ENCODE measurements at regions not wholly inside any gene's neighbourhood (a gene's known extent, or its start where the extent isn't known, plus 50 kb on each side); places are given as distances from the start of the nearest gene placed in this dataset.

DNA sequence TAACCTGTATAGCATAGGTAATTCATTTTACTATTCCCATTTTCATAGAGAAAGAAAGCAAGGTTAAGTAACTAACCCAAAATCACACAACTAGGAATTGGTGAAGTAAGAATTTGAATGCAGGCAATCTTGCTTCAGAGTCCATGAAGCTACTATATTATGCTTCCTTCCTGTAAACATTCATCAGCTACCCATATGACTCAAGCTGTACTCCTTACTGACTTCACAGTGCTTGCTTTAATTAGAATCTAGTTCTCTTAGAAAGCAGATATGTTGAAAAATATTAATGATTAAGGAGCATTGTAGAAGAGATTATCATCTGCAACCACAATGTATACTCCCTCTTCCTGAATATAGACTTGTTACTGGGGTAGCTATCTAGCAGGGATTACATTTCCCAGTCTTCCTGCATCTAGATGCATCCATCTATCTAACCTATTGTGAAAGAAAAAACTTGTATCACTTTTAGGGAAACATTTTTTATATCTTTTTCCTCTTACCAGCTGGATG, 961.6 kb upstream of the CHAC2 start:
- no peak for DNase-seq

DNA sequence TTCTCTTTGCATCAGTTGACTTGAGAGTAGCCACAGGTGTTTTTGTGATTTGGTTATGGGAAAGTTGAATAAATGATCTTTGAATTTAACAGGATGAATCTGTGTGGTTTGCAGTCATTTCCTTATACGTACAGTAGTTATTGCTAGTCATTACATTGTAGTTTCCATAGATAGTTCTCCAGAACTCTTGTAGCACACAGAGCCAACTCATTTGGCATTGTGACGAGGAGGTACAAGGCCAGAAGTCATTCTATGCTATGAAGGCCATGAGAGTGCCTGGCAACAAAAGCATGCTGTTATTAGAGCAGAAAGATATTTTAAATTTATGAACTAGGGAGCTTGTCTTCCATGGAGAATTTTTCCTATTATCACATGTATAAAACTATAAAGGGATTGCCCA, 973.0 kb upstream of the CHAC2 start:
- no peak for DNase-seq

DNA sequence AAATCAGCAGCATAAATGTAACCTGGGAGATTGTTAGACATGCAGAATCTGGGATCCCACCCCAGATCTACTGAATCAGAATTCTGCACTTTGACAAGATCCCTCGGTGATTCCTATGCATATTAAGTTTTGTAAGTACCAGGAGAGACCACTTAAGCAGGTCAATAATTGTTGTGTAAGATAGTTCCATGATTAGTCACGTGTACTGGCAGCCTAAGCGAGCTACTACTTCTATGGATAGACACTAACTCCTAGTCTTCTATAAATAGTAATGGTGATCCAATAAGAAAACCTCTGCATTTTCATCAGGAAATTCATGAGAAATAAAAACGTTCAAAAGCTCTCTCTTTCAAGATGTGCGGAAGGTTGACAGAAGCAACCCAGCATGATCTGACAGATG, 988.2 kb upstream of the CHAC2 start:
- DNase-seq: no peak

DNA sequence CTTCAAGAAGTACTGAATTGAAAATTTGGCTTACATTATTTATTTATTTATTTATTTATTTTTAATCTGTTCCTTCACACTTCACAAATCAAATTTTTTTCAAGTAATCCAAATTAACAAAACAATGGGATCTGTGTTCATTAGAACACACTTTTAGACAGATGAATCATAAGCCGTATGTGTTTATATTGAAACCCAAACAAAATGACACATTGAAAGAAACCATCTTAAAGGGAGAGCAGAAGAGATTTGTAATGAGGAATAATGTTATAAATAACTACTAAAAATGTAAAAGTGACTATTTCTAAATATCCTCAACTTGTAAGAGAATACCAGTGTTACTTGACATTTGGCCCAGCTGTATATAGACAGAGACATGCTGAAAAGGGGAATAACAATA, 991.0 kb upstream of the CHAC2 start:
- no peak for DNase-seq

DNA sequence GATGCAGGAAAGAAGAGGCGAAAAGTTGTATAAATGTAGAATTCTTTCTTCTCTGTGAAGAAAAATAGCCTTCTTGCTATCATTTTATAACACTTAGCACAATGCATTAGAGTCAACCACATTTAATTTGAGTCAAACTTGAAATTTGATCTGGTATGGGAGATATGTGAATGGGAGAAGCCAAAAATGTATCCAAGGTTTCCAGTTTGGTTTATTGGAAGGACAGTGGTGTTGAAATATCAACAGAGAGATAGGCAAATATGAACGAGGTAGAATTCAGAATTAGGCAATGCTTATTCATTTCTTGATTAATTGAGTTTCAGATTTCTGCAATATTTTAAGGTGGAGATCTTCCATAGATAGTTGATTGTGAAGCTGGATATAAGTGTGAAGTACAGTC, 991.9 kb upstream of the CHAC2 start:
- DNase-seq: no peak

DNA sequence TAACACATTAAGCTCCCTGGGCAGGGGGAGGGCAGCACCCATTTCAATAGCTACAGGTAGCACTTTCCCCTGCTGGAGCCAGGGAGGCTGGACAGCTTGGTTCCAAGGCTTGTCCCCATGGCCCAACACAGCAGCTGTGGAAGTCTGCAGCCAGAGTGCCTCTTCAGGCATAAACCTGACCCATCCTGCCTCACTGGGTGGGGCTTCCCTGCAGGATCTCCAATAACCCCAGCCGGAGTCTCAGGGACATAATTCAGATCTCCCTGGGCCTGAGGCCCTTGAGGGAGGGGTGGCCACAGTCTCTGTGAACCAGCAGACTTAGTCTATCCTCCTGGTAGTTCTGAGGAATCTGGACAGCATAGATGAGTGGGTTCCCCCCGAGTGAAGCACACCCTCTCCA, 1001.9 kb upstream of the CHAC2 start:
- DNase-seq: no peak

DNA sequence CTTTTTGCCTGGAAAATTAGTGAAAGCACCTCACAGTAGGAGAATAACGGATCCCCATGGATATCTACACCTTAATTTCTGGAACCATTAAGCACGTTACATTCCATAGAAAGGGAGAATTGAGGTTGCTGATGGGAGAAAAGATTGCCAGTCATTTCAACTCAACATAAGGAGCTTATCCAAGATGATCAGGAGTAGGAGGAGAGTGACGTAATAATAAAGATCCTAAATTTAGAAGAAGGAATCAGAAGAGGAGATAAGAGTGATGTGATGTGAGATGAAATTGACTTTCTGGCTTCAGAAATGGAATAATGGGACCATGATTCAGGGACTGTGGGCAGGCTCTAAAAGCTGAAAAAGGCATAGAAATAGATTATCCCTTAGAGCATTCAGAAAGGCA, 1017.8 kb upstream of the CHAC2 start:
- DNase-seq: no peak

DNA sequence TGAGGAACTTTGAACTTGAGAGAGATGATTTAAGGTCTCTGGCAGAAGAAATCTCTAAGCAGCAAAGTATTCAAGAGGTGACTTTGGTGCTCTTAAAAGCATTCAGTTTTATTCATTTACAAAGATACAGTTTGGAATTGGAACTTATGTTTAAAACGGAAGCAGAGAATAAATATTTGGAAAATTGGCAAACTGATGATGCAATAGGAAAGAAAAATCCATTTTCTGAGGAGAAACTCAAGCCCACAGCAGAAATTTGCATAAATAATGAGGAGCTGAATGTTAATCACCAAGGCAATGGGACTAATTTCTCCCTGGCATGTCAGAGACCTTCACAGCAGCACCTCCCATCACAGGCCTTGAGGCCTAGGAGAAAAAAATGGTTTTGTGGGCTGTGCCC, 1022.5 kb upstream of the CHAC2 start:
- no peak for DNase-seq

DNA sequence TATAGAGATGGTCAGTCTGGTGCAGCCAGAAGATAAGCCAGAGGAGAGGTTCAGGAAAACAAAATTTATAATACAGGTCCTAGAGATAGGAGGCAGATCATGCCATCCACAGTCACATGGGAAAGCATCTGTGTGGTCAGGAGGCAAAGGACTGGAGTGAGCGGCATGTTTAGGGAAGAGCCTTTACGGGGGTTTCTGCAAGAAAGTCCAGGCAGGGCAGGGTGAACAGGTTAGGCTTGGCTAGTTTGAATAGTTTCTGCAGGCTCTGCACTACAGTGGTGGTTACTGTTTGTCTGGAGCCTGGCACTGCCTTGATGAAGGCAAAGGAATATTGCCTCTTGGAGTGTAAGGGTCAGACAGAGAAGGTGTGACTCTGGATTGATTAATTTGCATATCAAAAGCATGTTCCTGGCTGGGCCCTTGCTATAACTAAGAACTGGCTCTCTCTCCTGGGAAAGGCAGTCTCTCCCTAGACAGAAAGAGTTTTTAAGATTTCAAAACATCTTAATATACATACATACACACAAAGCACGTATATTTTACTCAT, 1034.7 kb upstream of the CHAC2 start:
- DNase-seq: no peak

DNA sequence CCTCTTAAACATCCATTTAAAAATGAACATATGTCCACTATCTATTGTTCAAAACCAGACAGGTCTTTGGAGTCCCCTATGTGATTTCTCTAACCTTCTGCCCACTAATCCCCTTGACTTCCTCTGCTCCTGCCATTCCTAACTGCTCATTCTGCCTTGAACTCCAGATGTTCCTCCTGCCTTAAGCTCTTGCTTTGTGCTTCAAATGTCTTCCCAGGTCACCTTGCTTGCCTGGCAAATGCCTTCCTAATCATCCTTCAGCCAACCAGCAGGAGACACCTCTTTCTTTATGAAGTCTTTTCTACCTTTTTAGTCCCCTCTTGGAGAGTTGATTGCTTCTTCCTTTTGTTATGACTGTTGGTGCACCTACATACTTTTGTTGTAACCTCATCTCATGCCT, 1043.0 kb upstream of the CHAC2 start:
- DNase-seq: no peak

DNA sequence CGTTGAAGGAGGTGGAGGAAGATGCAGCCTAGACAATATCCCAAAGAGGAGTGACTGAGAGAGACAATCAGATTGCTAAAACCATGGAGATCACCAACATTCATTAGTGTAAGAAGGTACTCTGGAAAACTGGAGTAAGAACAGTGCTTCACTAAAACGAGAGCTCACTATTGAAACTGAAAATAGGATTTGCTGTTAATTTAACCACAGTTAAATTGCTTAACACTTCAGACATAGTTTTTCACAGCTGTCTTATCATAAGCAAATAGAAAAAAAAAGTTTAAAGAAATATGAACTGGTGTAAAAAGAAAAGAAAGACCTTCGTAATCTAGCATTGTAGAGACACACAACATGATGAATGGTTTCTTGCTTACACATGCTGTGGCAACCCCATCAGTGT, 1049.8 kb upstream of the CHAC2 start:
- no peak for DNase-seq

DNA sequence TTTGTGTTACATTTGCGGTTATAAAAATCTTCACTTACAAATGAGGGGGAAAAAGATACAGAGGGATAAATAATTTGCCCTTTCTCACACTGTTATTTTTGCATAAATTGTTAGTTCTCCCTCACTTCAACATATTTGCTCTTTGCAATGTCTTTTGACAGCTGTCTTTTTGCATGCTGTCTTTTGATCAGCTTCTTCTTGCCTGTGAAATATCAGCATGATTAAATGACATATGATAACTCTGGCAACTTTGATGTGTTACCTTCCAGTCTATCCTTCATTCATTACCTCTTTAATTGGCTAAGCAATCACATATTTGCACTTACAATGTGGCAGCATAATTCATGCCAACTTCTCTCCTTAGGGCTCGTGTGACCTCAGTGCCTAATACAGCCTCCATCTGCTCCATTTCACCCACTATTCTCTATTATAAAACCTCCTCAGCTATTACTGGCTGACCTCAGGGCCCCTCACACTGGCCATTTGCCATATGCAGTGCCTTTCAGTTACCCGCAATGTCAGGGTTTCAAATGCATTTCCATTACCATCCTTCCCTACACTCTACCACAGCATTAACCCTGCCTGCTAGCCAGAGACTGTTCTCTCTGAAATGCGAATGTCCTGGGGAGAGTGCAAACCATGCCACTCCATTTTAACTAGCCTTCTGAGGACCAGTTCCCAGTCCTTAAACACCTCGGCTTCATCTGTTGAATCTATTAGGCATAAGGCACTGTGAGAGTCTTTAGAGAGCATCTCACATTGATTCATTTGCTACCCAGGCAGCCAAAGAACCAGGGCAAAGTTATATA, 1056.6 kb upstream of the CHAC2 start:
- DNase-seq: no peak

DNA sequence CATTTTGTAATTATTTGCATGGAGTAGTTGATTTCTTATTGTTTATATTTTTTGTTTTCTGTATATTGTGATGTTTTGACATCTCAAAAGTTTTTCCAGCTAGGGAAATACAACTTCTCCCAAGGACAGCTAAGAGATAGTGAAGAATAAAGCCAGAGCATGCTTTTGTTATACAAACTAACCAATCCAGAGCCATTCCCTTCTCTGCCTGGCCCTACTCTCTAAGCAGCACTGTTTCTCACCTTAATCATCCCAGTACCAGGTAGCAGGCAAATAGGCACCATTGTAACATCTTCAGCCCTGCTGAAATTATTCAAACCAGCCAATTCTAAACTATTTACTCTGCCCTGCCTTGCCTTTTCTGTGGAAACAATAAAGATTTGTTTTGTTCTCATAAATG, 1063.4 kb upstream of the CHAC2 start:
- DNase-seq: no peak

DNA sequence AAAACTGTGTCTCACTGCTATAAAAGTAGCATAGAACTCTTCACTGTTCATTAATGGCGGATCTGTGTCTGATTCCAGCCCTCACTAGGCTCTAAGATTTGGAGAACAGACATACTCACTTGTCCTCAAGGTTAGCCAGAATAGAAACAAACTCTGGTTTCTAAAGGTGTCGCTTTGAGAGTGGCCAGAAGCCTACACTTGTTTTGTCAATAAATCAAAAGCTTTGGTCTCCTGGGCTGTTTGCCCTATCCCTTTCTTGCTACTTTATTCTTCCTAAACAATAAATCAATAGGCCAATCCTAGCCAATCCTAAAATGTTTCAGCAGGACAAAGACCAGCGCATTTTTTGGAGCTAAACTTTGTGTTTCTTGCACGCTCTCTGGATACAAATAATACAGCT, 1064.6 kb upstream of the CHAC2 start:
- no peak for DNase-seq

DNA sequence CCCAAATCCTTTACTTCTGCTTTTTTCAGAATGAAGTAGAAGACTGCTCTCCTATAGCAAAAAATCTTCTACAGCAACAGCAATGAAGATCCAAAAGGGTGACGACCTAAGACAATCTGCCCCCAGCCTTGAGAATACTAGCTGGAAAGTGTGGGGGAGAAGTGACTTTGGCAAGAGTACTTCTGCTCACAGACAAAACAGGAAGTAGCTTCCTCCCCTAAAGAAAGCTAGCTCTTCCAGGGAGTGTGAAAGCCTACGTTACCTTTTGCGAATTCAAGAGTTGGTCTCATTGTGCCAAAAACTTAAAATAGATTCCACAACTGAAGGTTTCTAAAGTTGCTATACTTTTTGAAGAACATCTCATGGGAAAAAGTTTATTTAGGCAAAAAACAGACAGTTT, 1069.2 kb upstream of the CHAC2 start:
- no peak for DNase-seq

DNA sequence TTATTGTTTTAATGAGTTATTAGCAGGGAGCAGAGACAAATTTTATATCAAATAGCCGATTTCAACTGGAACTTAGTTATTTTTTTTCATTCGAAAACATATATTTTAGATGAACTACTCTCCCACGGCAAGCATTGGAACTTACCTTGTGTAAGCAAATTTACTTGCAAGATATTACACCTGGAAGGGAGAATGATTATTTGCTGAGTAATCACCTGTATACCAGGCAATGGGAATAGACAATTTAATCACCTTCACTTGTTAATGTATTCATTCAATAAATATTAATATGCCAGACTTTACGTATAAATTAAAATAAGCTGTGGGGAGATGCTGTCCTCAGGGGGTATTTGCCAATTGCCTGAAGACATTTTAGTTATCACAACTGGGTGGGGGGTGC, 1069.9 kb upstream of the CHAC2 start:
- no peak for DNase-seq

DNA sequence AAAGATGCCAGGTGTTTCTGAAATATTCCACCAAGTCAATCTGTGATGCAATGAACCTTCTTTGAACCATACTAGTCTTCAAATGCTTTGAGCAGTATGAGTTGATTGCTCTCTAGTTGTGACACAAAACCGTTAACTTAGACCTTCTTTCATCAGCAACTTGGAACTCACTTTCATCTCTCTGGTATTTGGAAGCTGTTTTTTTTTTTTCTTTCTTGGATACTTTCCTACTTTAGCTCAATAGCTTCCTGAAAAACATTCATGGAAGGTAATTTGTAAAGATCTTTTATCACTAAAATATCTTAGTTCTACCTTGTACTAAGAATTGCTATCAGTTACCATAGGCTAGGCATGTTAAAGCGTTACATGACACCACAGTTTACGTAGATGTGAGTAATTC, 1071.9 kb upstream of the CHAC2 start:
- no peak for DNase-seq

DNA sequence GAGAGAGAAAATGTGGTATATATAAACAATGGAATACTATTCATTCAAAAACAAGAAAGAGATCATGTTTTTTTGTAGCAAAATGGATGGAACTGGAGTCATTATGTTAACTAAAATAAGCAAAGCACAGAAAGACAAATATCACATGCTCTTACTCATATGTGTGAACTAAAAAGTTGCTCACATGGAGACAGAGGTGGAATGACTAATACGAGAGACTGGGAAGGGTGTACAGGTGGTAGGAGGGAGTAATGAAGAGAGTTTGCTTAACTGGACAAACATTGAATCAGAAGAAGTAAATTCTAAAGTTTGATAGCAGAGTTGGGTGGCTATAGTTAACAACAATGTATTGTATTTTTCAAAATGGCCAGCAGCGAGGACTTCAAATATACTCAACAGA, 1080.7 kb upstream of the CHAC2 start:
- DNase-seq: no peak

DNA sequence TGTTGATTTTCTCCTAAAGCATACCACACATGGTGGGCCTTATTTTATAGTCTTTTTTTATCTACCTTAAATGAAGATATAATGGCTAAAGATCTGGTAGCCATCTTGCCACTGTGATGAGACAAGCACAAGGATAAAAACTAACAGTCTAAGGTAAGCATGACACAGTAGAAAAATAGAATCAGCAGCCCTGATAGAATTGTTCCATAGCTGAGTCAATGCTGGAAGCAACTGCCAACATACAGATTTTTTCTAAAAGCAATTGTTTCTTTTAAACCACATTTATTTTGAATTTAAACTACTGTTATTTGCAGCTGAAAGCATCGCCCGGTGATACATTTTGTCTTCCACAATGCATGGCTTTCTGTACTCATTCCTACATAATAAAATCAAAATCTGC, 1091.5 kb upstream of the CHAC2 start:
- no peak for DNase-seq

DNA sequence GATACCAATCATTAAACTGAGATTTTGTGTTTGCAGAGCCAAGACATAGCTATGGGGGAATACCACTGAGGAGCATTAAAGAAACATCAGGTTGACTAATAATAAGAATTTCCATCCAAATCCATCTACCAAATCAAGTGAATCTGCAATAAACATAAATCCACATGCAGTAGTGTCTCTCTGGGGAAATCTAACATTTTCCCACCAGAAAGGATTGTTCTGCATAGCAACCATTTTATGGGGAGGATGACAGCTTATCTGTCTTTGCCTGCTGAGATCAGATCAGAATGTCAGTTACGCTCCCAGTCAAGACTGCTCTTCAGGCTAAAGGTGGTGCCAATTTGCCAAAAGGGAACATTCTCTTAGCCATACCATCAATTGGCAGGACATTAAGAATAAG, 1098.9 kb upstream of the CHAC2 start:
- DNase-seq: no peak

DNA sequence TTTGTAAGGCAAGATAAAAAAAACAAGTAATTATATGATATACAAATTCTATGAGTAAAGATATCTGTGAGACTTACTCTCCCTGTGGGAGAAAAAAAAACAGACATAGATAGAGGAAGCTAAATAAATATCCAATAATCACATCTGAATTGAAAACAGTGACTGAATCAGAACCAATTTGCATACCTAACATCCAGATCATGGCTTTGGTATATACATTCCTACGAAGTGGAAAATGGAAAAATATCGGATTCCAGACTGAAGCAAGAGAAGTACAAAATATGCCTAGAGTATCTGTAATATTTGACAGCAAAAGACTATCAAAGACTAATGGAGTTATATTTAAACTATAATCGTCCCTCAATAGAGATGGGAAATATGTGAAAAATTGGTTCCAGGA, 1108.1 kb upstream of the CHAC2 start:
- DNase-seq: no peak

DNA sequence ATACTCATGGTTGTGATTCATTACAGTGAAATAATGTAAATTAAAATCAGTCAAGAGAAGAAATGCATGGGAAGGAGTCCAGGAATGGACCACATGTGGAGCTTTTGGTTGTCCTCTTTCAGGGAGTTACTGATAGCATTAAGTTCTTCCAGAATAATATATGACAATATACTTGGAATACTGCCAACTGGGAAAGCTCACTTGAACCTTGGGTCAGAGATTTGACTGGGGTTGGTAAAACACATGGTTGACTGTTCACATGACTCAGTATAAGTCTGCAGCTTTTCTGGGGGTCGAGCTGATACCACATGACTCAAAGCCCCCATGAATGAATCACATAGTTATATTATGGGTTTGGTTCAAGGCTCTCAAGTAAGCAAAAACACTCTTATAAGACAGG, 1109.0 kb upstream of the CHAC2 start:
- no peak for DNase-seq

DNA sequence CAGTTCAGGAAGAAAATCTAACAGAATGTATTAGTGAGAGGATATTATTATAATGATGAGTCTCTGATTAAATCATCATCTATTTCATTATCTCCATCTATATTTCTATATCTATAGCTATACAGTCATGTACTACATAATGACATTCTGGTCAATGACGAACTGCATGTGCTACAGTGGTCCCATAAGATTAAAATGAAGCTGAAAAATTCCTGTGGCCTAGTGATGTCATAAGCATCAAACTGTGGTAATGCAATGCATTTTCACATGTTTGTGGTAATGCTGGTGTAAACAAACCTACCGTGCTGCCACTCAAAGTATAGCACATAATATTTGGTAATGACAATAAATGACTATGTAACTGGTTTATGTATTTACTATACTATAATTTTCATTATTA, 1127.9 kb upstream of the CHAC2 start:
- DNase-seq: no peak

DNA sequence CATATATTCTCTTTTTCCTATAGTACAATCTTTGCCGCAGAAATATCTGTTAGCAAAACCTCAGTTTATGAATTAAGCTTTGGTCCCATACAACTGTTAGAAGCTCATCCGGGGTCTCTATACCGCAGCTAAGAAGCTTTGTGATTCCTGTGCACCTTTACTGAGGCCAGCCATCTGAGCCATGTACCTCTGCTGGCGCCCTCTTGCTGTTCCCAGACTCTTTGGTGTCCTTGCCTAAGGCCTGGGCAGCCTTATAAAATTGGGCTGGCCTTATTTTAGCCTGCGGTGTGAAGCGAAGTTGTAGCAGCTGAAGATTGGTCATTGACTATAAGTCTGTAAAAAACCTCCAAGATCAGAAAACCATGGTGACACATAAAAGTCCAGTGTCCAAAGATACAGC, 1135.1 kb upstream of the CHAC2 start:
- DNase-seq: no peak

DNA sequence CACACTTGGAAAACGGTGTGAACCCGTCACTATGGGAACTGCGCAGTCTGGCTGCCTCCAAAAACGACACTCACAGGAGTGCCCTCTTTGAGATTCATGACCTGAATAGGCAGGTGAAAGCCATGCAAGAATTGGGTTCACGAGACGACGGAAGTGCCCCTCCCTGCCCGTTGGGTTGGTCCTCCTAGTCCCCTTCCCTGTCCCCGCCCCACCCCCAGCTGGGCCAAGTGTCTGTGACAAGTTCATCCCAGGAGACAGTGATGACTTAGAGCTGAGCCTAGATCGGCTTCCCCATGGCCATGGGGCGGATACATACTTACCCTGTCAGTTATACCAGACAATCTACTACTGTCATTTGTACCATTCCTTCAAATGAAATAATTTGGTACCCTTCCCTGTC, 1137.7 kb upstream of the CHAC2 start:
- no peak for DNase-seq

Data from activated CD4-positive, alpha-beta T cell treated with anti-CD3 and anti-CD28 coated beads for 48 hours (primary cell).